GM19025 (cell line): ENCODE measurements at regions not wholly inside any gene's neighbourhood (a gene's known extent, or its start where the extent isn't known, plus 50 kb on each side); places are given as distances from the start of the nearest gene placed in this dataset.
A peak's percentile ranks its signal among the peaks of the same experiment; 100 is the strongest.
"Not testable (repeated sequence)": the region's sequence is repeated elsewhere in the genome, so short reads cannot be mapped to it uniquely, and the experiment has no call there.

Source experiments
- ATAC-seq: cut with Tn5 transposase; IDR thresholded peaks from one replicate; pipeline ENCODE4 v1.9.1; 2021; ENCODE audit warnings: mild to moderate bottlenecking, low read depth, moderate library complexity; ENCODE audit not compliant: unreplicated experiment

GRCh38 chr1:199247891-199248290 is 609.1 kb downstream of the PTPRC start:
- ATAC-seq, result no peak

DNA sequence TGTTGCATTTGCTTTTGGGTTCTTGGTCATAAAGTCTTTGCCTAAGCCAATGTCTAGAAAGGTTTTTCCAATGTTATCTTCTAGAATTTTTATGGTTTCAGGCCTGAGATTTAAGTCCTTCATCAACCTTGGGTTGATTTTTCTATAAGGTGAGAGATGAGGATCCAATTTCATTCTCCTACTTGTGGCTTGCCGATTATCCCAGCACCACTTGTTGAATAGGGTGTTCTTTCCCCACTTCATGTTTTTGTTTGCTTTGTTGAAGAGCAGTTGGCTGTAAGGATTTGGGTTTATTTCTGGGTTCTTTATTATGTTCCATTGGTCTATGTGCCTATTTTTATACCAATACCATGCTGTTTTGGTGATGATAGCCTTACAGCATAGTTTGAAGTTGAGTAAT is 615.2 kb downstream of the PTPRC start:
- ATAC-seq, result not testable (repeated sequence)

- no peak for ATAC-seq
Measured at GRCh38 chr1:199261328-199261727, 622.5 kb downstream of the PTPRC start.

GRCh38 chr1:199264283-199264682 is 625.4 kb downstream of the PTPRC start:
- ATAC-seq, result no peak

GRCh38 chr1:199264911-199265310 is 626.1 kb downstream of the PTPRC start:
- ATAC-seq, result no peak

- ATAC-seq, result no peak
Measured at GRCh38 chr1:199265319-199265718, 626.5 kb downstream of the PTPRC start.

- no peak for ATAC-seq
Measured at GRCh38 chr1:199269241-199269640, 630.4 kb downstream of the PTPRC start.

DNA sequence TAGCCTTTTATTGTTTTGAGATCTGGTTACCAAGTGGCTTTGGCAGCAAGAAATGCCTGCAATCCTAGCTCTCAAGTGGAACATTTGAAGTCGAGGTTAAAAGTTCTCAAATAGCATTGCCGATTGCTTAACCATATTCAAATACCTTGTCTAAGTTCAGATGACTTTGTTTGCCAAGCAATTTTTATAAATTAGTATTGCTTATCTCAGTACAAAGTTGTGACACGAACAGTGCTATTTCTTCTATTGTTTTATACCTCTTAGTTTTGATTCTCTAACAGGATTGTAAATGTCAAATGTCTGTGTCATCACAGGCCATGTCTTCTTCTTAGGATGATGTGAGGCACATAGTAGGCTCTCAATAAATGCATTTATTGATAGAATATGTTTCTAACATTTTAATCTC is 633.3 kb downstream of the PTPRC start:
- ATAC-seq, result no peak

DNA sequence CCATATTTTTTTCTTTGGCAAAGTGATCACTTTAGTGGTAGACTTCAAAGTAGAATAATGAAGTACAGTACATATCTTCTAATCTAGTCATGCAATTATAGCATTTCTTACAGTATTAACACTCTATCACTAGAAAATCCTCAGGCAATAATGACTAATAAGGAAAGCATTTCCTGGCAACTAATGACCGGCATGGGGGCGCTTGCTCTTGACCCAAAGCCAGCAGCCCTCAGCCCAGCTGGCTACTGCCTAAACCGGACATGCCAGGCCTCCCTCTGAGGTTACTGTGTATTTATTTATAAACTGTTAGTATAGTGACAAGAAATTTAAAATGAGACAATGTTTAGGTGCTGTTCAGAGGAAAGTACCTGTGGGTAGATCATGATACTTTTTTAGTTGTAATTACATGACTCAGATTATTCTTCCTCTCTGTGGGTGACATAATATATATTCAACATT is 633.8 kb downstream of the PTPRC start:
- ATAC-seq, result peak; percentile 68

DNA sequence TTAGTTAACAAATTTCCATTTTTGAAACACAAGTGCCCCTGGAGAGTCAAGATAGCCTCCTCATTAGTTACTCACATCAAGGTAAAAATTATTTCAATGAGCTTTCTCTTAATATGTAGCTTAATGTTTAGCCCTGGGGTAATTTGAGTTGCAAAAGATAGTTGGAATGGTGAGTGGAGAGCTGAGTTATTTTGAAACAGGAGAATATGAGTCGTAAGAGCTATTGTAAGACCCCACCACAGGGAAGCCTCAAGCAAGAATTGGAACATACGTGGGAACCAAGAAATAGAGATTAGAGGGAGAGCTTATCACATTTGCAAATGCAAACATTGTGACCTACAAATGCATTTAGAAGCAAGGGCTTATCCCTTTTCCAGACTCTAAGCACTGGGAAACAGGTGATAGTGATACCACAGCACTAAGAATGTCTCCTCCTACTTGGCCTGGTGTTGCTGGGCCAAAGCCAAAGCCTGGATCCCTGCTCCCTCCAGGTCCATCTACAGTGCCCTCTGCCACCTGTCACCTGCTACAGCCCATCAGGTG is 635.1 kb downstream of the PTPRC start:
- no peak for ATAC-seq

DNA sequence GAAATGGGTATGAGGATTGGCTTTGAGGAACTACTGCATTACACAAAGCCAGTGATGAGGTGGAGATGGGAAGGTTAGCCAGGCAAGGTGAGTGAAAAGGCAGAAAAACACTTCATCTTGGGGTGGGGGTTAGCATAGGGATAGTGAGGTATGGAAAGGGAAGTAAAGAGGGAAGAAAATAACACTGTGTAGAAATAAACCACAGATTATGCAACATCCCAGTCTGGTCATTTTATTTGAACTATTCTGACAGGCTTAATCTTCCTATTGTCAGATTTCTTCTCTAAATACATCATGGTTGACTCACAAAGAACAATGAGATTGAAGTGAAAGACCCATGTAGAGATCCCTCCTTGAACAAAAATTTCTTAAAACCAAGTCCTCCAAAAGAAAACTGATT is 640.2 kb downstream of the PTPRC start:
- no peak for ATAC-seq

DNA sequence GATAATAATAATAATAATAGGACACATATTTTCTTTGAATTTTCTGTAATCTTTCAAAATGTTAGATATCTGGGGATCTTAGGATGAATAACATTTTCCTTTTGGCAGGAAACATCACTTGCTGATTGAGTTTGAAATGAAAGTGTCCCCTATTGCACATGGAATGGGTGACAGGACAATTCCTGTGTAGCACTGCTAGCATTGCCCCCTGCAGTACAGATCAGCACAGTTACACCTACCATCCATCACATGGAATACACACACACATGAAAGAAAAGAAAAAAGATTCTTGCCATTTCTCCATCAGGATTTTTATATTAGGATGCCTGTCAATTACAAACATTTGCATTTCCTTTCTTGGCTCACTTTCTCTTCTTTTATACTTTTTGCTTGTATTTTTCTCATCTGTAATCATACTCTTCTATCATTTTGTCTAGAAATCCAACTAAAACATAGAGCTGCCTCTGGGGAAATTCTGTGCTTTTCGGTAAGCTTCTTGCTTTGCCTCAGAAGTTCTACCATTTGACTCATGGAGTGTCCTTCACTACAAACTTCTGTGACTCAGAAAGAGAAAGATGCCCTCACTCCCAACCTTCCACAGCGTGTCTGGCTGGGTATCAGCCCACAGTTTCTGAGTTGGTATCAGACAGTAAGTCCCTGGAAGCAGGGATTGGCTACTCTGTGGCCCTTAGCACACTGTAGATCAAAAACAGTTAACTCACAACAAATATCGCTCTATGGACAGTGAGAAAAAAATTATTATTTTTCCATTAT is 641.2 kb downstream of the PTPRC start:
- no peak for ATAC-seq

DNA sequence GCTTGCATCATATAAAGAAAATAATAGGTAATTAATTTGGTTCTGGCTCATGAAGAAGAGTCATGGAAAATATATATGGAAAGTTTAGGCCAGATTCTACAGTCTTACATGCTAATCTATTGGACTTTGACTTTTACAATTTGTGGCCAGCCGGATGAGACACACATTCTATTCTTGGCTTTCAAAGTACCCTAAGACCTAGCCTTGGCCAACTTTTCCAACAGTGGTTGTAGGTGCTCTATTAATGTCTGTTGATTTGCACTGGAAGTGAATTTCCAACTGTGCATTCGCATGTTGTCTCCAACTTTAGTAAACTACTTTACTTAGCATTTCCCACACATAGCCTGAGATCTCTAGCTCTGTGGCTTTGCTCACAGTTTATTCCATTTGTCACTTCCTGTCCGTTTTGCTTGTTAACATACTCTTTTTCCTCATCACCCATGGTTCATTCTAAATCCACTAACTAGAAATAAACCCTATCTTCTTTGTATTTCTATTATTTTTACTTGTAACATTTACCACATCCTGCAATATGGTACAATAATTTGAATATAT is 644.0 kb downstream of the PTPRC start:
- ATAC-seq, result no peak

DNA sequence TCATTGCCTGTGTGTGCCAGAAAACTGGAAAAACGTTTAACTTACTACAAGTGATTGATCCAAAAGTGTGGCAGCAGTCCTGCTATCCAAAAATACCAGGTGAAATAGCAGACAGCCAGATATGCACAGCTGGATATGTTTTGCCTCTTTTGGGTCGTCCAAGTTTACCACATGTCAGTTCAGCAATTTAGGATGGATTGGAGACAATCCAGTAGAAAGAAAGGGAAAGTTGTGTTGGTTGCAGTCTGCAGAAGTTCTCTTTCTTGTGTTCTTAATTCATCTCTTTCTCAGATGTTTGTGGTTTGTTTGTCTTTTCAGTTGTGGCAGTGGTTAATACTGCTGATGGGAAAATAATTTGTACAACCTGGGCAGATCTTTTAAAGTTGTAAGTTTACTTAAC is 645.0 kb downstream of the PTPRC start:
- no peak for ATAC-seq

GRCh38 chr1:199287206-199287605 is 648.4 kb downstream of the PTPRC start:
- no peak for ATAC-seq

- no peak for ATAC-seq
Measured at GRCh38 chr1:199287647-199288046, 648.8 kb downstream of the PTPRC start.

- ATAC-seq, result no peak
Measured at GRCh38 chr1:199290186-199290585, 651.3 kb downstream of the PTPRC start.

- no peak for ATAC-seq
Measured at GRCh38 chr1:199291022-199291740, 652.3 kb downstream of the PTPRC start.

DNA sequence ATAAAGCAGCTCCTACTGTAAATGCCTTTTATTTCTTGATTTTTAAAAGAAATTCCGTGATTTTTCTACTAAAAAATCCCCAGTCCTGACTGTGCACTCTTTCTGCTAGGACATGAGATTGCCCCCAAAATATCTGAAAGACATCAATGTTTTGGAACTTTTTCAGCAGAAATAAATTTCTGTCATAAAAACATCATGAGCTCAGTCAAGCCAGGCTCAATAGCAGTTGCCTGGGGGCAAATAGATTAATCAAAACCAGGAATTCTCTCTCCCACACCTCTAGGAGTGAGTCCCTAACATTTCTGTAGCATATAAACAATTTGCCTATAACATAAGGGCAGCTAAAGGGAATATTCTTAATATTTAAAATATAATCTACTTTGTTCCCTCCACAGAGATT is 654.1 kb downstream of the PTPRC start:
- ATAC-seq, result no peak

- no peak for ATAC-seq
Measured at GRCh38 chr1:199295107-199295506, 656.3 kb downstream of the PTPRC start.

- no peak for ATAC-seq
Measured at GRCh38 chr1:199297174-199297573, 658.3 kb downstream of the PTPRC start.
